Nephron (organoid): ENCODE measurements at regions not wholly inside any gene's neighbourhood (a gene's known extent, or its start where the extent isn't known, plus 50 kb on each side); places are given as distances from the start of the nearest gene placed in this dataset.

ENCODE experiments used
- H3K27ac Mint-ChIP-seq, 3 experiments: 2 replicates each; pipeline ENCODE4 v1.8.0; 2020; ENCODE audit warnings: mixed read lengths in 3 of 3, mild to moderate bottlenecking in 2 of 3, moderate library complexity in 1 of 3
- H3K27me3 Mint-ChIP-seq: 2 replicates; pipeline ENCODE4 v1.8.0; 2021; ENCODE audit warnings: low read depth, mild to moderate bottlenecking, moderate library complexity, mixed read lengths
- H3K36me3 Mint-ChIP-seq: 2 replicates; pipeline ENCODE4 v1.8.0; 2020; ENCODE audit warnings: low read depth, mixed read lengths
- H3K4me1 Mint-ChIP-seq: 2 replicates; pipeline ENCODE4 v1.8.0; 2020; ENCODE audit warnings: mixed read lengths
- H3K4me3 Mint-ChIP-seq, 3 experiments: 2 replicates each; pipeline ENCODE4 v1.8.0; 2020; ENCODE audit warnings: mild to moderate bottlenecking in 3 of 3, mixed read lengths in 3 of 3, moderate library complexity in 2 of 3
- H3K9me3 Mint-ChIP-seq: 2 replicates; pipeline ENCODE4 v1.8.0; 2020; ENCODE audit warnings: mixed read lengths
- CTCF ChIP-seq, 3 experiments: fragments of 200-600 bp; sonication (generic); IDR thresholded peaks; one replicate each; pipeline ENCODE4 v1.5.0; 2021; ENCODE audit warnings: antibody characterized with exemption in 3 of 3; ENCODE audit not compliant: unreplicated experiment in 3 of 3

GRCh38 chr4:11626066-11626465 lies 197.4 kb upstream of the HS3ST1 start:
- no peak for TF ChIP-seq CTCF (IDR thresholded peaks at IDR 0.05; ENCODE audit: unreplicated experiment in 3 of 3)
- H3K36me3 Mint-ChIP-seq, result no peaks in the 10 kb centered on the region

GRCh38 chr4:11625211-11625610 lies 196.5 kb upstream of the HS3ST1 start:
- no peaks in the 10 kb centered on the region for H3K9me3 Mint-ChIP-seq
- no peak overlapping the region for H3K4me3 Mint-ChIP-seq
- no peak for TF ChIP-seq CTCF (IDR thresholded peaks at IDR 0.05; ENCODE audit: unreplicated experiment in 3 of 3)

More at GRCh38 chr4:11626066-11626465, 197.4 kb upstream of the HS3ST1 start:
- Mint-ChIP-seq H3K9me3 (no peaks in the 10 kb centered on the region), H3K27me3 (no peaks in the 10 kb centered on the region), H3K4me1 (no peaks in the 10 kb centered on the region), H3K27ac (peak overlapping the region in 1 of 3 experiments; percentile 83), H3K4me3 (no peak overlapping the region)

GRCh38 chr4:11624370-11624769 lies 195.7 kb upstream of the HS3ST1 start:
- Mint-ChIP-seq H3K36me3 (no peaks in the 10 kb centered on the region), H3K4me1 (no peaks in the 10 kb centered on the region), H3K27me3 (no peaks in the 10 kb centered on the region), H3K27ac (peak overlapping the region in 1 of 3 experiments; percentile 83), H3K9me3 (no peaks in the 10 kb centered on the region), H3K4me3 (no peak overlapping the region)
- TF ChIP-seq CTCF (IDR thresholded peaks at IDR 0.05; ENCODE audit: unreplicated experiment in 3 of 3), result no peak

More at GRCh38 chr4:11625211-11625610, 196.5 kb upstream of the HS3ST1 start:
- H3K36me3 Mint-ChIP-seq, result no peaks in the 10 kb centered on the region
- peak overlapping the region; percentile 0 to 83 (median 16) for H3K27ac Mint-ChIP-seq
- H3K27me3 Mint-ChIP-seq, result no peaks in the 10 kb centered on the region
- no peaks in the 10 kb centered on the region for H3K4me1 Mint-ChIP-seq

- peak in 2 of 3 experiments; percentile 30 to 37 for TF ChIP-seq CTCF (IDR thresholded peaks at IDR 0.05; ENCODE audit: unreplicated experiment in 3 of 3)
- no peaks in the 10 kb centered on the region for H3K9me3 Mint-ChIP-seq
- H3K4me3 Mint-ChIP-seq, result no peak overlapping the region
- no peaks in the 10 kb centered on the region for H3K27me3 Mint-ChIP-seq
- no peaks in the 10 kb centered on the region for H3K36me3 Mint-ChIP-seq
- H3K4me1 Mint-ChIP-seq, result no peaks in the 10 kb centered on the region
- H3K27ac Mint-ChIP-seq, result no peak overlapping the region
Measured at GRCh38 chr4:11623726-11624037, 195.0 kb upstream of the HS3ST1 start.

GRCh38 chr4:11622961-11623725 lies 194.4 kb upstream of the HS3ST1 start:
- Mint-ChIP-seq H3K27ac (no peak overlapping the region), H3K4me1 (no peaks in the 10 kb centered on the region), H3K36me3 (no peaks in the 10 kb centered on the region), H3K4me3 (no peak overlapping the region), H3K9me3 (no peaks in the 10 kb centered on the region), H3K27me3 (no peaks in the 10 kb centered on the region)
- no peak for TF ChIP-seq CTCF (IDR thresholded peaks at IDR 0.05; ENCODE audit: unreplicated experiment in 3 of 3)

GRCh38 chr4:11620861-11621260 lies 192.2 kb upstream of the HS3ST1 start:
- H3K4me3 Mint-ChIP-seq, result no peak overlapping the region
- peaks cover 1% of the 10 kb centered on the region for H3K4me1 Mint-ChIP-seq
- no peaks in the 10 kb centered on the region for H3K9me3 Mint-ChIP-seq
- H3K36me3 Mint-ChIP-seq, result no peaks in the 10 kb centered on the region
- TF ChIP-seq CTCF (IDR thresholded peaks at IDR 0.05; ENCODE audit: unreplicated experiment in 3 of 3), result no peak
- peak overlapping the region in 2 of 3 experiments; percentile 12 to 18 for H3K27ac Mint-ChIP-seq
- no peaks in the 10 kb centered on the region for H3K27me3 Mint-ChIP-seq
